ENCODE measurements at regions not wholly inside any gene's neighbourhood (a gene's known extent, or its start where the extent isn't known, plus 50 kb on each side); places are given as distances from the start of the nearest gene placed in this dataset.

GRCh38 chr13:34637636-34638035 is 304.4 kb upstream of the NBEA start:
- Mint-ChIP-seq H3K9me3 (peaks cover 0 to 18% (median 7%) of the 10 kb centered on the region in 6 donors), H3K27ac (no peak overlapping the region), H3K4me3 (no peak overlapping the region), H3K27me3 (ENCODE audit: low read depth in 3 of 3) (no peaks in the 10 kb centered on the region), H3K36me3 (no peaks in the 10 kb centered on the region), H3K4me1 (no peaks in the 10 kb centered on the region)
- no peak for DNase-seq

GRCh38 chr13:34638897-34639296 is 303.2 kb upstream of the NBEA start:
- Mint-ChIP-seq H3K27me3 (ENCODE audit: low read depth in 3 of 3) (no peaks in the 10 kb centered on the region), H3K9me3 (peaks cover 0 to 16% (median 8%) of the 10 kb centered on the region in 6 donors), H3K4me3 (no peak overlapping the region), H3K4me1 (no peaks in the 10 kb centered on the region), H3K36me3 (no peaks in the 10 kb centered on the region), H3K27ac (no peak overlapping the region)
- DNase-seq: no peak

DNA sequence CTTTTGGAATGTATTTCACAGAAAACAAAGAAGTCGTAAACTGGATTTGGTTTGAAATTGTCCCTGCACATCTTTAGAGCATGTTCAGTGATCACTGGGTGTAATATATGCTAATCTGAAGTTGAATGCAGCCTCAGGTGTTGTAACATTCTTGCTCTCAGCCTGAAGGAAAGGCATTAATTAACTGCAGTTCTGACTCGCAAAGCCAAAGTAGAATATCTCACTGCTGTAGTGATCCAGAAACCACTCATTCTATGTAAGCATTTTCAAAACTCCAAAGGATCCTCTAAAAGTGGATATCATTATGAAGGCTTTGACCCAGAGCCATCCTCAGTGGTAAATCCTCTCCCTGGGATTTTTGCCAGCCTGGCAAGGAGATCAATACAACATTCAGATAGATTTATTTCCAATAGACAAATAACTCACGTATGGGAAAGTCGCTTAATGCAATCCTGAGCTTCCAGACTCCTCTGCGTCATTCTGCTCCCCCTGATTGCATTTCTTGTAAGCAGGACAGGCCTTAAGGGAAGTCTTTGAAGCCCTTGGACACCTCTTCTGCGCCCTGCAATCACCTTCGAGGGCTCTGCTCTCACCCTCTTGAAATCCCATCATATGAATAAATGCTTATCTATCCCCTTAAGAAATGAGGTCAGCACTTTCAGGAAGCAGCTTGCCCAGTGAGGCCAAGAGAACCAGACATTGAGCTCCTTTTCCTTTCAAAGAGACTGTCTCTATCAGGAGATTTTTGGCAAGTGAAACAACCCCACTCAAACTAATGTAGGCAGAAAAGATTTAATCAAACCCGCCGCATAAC is 301.7 kb upstream of the NBEA start:
- H3K4me1 Mint-ChIP-seq: no peaks in the 10 kb centered on the region
- no peak overlapping the region for H3K27ac Mint-ChIP-seq
- DNase-seq: no peak
- no peak overlapping the region for H3K4me3 Mint-ChIP-seq
- no peaks in the 10 kb centered on the region for H3K27me3 Mint-ChIP-seq (ENCODE audit: low read depth in 3 of 3)
- peaks cover 1 to 13% (median 10%) of the 10 kb centered on the region in 6 donors for H3K9me3 Mint-ChIP-seq
- no peaks in the 10 kb centered on the region for H3K36me3 Mint-ChIP-seq

DNA sequence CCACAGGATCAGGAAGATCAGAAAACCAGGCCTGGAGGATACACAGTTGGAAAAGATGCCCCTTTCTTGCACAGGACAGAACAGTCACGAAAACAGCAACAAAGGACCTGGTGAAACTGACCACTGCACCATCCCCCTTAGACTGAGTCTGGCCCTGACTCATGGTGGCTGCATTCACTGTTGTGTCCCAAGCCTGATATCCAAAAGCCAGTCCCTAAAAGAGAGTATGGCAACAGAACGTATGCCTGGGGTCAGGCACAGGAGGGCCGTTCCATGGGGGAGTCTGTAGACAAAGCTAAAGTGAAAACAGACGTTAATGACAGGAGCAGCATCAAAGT is 301.1 kb upstream of the NBEA start:
- H3K4me3 Mint-ChIP-seq: no peak overlapping the region
- H3K9me3 Mint-ChIP-seq: peaks cover 5 to 15% (median 11%) of the 10 kb centered on the region in 6 donors
- no peaks in the 10 kb centered on the region for H3K36me3 Mint-ChIP-seq
- no peak overlapping the region for H3K27ac Mint-ChIP-seq
- no peaks in the 10 kb centered on the region for H3K27me3 Mint-ChIP-seq (ENCODE audit: low read depth in 3 of 3)
- DNase-seq: no peak
- no peaks in the 10 kb centered on the region for H3K4me1 Mint-ChIP-seq

DNA sequence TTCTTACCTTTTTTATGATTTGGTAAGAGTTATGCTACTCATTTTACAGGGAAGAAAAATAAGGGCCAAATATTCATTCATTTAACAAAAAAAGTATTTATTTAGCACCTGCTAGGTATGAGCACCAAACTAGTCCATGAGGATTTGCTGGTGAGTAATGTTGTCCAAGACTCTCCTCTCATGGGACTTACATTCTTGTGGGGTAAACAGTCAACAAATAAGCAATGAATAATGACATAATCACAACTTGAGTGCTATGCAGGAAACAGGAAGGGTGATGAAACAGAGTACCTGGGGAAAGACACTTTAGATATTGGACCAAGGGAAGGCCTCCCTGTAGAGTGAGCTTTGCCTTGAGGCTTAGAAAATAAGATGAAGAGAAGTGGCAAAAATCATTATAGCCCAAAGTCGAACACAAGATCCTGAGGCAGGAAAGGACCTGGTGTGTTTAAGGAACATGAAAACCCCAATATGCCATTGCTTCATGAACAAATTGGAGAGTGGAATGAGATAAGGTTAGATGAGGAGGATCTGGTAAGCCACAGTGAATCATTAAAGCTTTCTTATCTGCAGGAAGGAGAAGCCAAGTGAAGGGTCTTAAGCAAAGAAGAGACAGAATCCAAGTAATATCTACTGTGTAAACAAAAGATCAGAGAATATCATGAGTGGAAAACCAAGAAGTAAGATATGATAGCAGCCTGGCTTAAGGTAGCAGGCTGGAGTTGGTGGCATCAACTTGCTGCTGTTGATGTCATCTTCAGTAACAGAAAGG is 294.5 kb upstream of the NBEA start:
- no peak overlapping the region for H3K4me3 Mint-ChIP-seq
- H3K27me3 Mint-ChIP-seq (ENCODE audit: low read depth in 3 of 3): peaks cover 0 to 6% (median 0%) of the 10 kb centered on the region in 3 donors
- H3K9me3 Mint-ChIP-seq: peaks cover 9 to 36% (median 13%) of the 10 kb centered on the region in 6 donors
- peaks cover 0 to 5% (median 0%) of the 10 kb centered on the region in 3 donors for H3K36me3 Mint-ChIP-seq
- no peak for DNase-seq
- no peak overlapping the region for H3K27ac Mint-ChIP-seq
- H3K4me1 Mint-ChIP-seq: no peaks in the 10 kb centered on the region

- H3K9me3 Mint-ChIP-seq: peaks cover 4 to 47% (median 20%) of the 10 kb centered on the region in 6 donors
- no peaks in the 10 kb centered on the region for H3K4me1 Mint-ChIP-seq
- peaks cover 0 to 9% (median 0%) of the 10 kb centered on the region in 3 donors for H3K36me3 Mint-ChIP-seq
- no peak overlapping the region for H3K27ac Mint-ChIP-seq
- H3K27me3 Mint-ChIP-seq (ENCODE audit: low read depth in 3 of 3): peaks cover 0 to 4% (median 0%) of the 10 kb centered on the region in 3 donors
- H3K4me3 Mint-ChIP-seq: no peak overlapping the region
- DNase-seq: no peak
These were observed 287.9 kb upstream of the NBEA start for GRCh38 chr13:34654203-34654602.

DNA sequence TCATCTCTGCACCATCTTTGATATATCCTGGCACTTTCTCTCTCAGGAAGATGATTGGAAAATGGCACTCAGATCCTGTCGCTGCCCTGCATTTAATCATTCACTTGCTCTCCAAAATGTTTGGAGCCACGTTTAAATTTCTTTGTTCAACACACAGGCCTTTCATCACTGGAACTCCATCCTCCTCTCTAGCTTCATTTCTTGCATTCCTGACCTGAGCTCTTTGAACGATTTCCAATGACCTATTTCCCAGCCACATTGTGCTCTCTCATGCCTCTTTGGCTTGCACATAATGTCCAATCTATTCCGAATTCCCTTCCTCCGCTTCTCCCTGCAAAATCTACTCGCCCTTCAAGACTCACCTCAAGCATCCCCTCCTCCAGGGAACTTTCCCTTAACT is 287.4 kb upstream of the NBEA start:
- Mint-ChIP-seq H3K4me3 (no peak overlapping the region), H3K27me3 (ENCODE audit: low read depth in 3 of 3) (peaks cover 0 to 4% (median 0%) of the 10 kb centered on the region in 3 donors), H3K27ac (no peak overlapping the region), H3K9me3 (peaks cover 4 to 48% (median 20%) of the 10 kb centered on the region in 6 donors), H3K4me1 (no peaks in the 10 kb centered on the region), H3K36me3 (peaks cover 0 to 9% (median 0%) of the 10 kb centered on the region in 3 donors)
- DNase-seq: no peak

DNA sequence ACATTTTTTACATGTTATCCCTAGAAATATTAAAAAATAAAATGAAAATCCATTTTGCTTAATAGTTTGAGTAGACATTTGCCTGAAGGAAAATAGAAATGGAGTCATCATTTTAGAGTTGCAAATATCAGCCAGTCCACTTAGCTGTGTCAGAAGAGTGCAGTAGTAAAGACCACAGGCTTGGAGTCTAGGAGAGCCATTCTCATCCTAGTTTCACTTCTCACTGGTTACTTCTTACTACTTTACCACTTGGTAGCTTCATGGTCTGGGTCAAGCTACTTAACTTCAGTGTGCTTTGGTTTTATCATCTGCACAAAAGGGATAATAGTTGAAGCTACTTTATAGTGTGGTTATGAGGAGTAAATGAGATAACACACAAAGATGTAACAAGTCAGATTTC is 286.5 kb upstream of the NBEA start:
- H3K9me3 Mint-ChIP-seq: peaks cover 8 to 56% (median 27%) of the 10 kb centered on the region in 6 donors
- peaks cover 0 to 4% (median 0%) of the 10 kb centered on the region in 3 donors for H3K27me3 Mint-ChIP-seq (ENCODE audit: low read depth in 3 of 3)
- no peak overlapping the region for H3K27ac Mint-ChIP-seq
- DNase-seq: no peak
- H3K36me3 Mint-ChIP-seq: peaks cover 0 to 9% (median 0%) of the 10 kb centered on the region in 3 donors
- no peaks in the 10 kb centered on the region for H3K4me1 Mint-ChIP-seq
- no peak overlapping the region for H3K4me3 Mint-ChIP-seq

- H3K27ac Mint-ChIP-seq: no peak overlapping the region
- peaks cover 0 to 4% (median 0%) of the 10 kb centered on the region in 3 donors for H3K36me3 Mint-ChIP-seq
- peaks cover 0 to 4% (median 0%) of the 10 kb centered on the region in 3 donors for H3K27me3 Mint-ChIP-seq (ENCODE audit: low read depth in 3 of 3)
- no peak overlapping the region for H3K4me3 Mint-ChIP-seq
- H3K9me3 Mint-ChIP-seq: peaks cover 6 to 46% (median 23%) of the 10 kb centered on the region in 6 donors
- H3K4me1 Mint-ChIP-seq: no peaks in the 10 kb centered on the region
- no peak for DNase-seq
These were observed 284.4 kb upstream of the NBEA start for GRCh38 chr13:34657716-34658115.

DNA sequence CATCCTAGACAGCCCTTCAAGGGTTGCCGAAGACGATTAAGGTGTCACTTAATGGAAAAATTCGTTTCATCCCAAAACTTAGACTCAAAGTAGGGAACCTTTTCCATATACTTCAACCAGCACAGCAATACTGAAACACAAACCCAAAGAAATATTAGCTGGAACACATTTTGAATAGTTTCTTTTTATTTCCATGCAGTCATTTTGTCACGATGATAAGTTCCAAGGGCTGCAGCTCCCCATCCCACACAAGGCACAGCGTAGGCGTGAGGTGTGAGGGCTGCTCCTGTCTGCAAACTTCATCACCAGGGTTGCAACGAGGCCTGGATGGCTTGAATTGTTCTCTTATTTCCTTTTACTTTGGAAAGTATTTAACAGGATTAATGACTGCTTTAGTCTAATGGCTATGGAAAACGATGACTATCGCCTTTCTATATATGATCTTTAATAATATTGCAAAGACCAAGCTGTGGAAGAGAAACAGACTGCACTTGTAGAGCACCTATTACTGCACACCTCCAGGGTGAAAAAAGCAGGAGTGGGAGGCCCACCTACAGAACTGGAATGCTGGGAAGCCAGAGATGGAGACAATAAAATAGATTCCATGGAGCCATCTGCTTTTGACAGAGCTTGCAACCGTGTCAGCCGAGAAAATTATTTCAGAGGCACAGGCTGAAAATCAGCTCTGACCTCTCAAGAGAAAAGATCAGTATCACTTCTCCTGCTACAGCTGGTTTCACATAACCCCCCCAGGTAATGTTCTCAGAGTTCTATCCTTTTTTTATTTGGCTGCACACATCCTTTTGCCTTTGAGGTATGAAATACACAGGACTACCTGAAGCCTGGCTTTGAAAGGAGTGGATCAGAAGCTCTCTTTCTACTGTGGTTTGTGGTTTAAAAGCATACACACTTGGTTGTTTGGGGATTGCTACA is 274.5 kb upstream of the NBEA start:
- Mint-ChIP-seq H3K27me3 (ENCODE audit: low read depth in 3 of 3) (no peaks in the 10 kb centered on the region), H3K36me3 (no peaks in the 10 kb centered on the region), H3K9me3 (peaks cover 0 to 15% (median 6%) of the 10 kb centered on the region in 6 donors), H3K4me3 (no peak overlapping the region), H3K4me1 (no peaks in the 10 kb centered on the region), H3K27ac (no peak overlapping the region)
- no peak for DNase-seq

- H3K27ac Mint-ChIP-seq: no peak overlapping the region
- no peaks in the 10 kb centered on the region for H3K4me1 Mint-ChIP-seq
- peaks cover 0 to 3% (median 0%) of the 10 kb centered on the region in 3 donors for H3K27me3 Mint-ChIP-seq (ENCODE audit: low read depth in 3 of 3)
- no peak overlapping the region for H3K4me3 Mint-ChIP-seq
- H3K36me3 Mint-ChIP-seq: no peaks in the 10 kb centered on the region
- peaks cover 0 to 11% (median 6%) of the 10 kb centered on the region in 6 donors for H3K9me3 Mint-ChIP-seq
- DNase-seq: no peak
These were observed 270.9 kb upstream of the NBEA start for GRCh38 chr13:34671137-34671536.

- H3K4me3 Mint-ChIP-seq: no peak overlapping the region
- no peak overlapping the region for H3K27ac Mint-ChIP-seq
- H3K27me3 Mint-ChIP-seq (ENCODE audit: low read depth in 3 of 3): peaks cover 0 to 3% (median 0%) of the 10 kb centered on the region in 3 donors
- H3K36me3 Mint-ChIP-seq: no peaks in the 10 kb centered on the region
- H3K9me3 Mint-ChIP-seq: peaks cover 0 to 14% (median 6%) of the 10 kb centered on the region in 6 donors
- no peaks in the 10 kb centered on the region for H3K4me1 Mint-ChIP-seq
- no peak for DNase-seq
These were observed 269.4 kb upstream of the NBEA start for GRCh38 chr13:34672631-34673030.

DNA sequence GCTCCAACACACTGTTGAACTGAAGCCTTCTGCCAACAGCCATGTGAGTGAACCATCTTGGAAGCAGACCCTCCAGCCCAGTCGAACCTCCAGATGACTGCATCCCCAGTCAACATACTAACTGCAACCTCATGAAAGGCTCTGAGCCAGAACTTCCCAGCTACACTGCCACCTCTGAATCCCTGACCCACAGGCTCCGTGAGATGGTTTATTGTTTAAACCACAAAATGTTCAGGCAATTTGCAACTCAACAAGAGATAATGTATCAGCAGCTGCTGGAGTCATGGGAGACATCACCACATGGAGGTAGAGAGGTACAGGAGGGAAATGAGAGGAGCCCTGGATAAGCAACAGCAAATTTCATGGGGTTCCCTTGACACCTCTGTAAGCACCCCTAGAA is 266.4 kb upstream of the NBEA start:
- no peak for DNase-seq
- Mint-ChIP-seq H3K36me3 (no peaks in the 10 kb centered on the region), H3K27me3 (ENCODE audit: low read depth in 3 of 3) (peaks cover 0 to 3% (median 0%) of the 10 kb centered on the region in 3 donors), H3K9me3 (peaks cover 0 to 10% (median 4%) of the 10 kb centered on the region in 6 donors), H3K4me1 (no peaks in the 10 kb centered on the region), H3K27ac (no peak overlapping the region), H3K4me3 (no peak overlapping the region)

Measured in immature natural killer cell (primary cell).